NCI-H2227 treated with DMSO at 0.1 percent for 48 hours (cell line): ENCODE measurements at regions not wholly inside any gene's neighbourhood (a gene's known extent, or its start where the extent isn't known, plus 50 kb on each side); places are given as distances from the start of the nearest gene placed in this dataset.

Experiments used
- DNase-seq: peaks from one replicate; lab custom pipeline; 2025; lab: John Stamatoyannopoulos, UW

DNA sequence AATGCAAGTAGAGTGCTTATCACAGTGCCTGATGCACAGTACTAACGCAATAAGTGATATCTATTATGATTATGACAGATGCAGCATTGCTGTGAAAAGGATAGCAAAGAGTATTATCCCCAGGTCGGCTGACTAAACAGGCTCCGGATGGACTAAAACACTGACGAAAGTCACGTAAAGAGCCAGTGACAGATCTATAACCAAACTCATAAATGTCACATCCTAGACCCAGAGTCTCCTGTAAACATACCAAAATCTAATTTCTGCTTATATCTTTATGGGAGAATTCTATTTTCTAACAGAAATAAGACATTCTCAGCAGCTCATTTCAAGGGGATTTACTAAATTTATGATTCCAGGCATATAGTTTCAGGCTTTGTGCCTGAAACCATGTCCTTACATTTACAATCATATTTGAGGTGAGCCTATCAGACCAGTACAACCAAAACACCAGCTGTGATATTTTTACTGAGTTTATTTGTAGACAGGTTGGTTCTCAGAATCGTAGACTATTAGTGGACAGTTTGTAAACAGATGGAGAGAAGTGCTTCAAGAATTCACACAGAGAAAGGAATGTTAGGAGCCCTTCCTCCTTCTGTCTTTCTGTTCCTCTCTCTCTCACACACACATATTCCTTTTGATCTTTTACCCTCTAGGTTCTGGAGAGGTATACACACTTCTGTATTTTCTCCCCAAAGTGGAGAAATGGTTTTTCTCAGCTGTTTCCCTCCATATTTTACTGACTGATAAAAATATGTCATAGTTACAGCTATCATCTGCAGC lies 52.4 kb upstream of the WDR26 start:
- no peak for DNase-seq

DNA sequence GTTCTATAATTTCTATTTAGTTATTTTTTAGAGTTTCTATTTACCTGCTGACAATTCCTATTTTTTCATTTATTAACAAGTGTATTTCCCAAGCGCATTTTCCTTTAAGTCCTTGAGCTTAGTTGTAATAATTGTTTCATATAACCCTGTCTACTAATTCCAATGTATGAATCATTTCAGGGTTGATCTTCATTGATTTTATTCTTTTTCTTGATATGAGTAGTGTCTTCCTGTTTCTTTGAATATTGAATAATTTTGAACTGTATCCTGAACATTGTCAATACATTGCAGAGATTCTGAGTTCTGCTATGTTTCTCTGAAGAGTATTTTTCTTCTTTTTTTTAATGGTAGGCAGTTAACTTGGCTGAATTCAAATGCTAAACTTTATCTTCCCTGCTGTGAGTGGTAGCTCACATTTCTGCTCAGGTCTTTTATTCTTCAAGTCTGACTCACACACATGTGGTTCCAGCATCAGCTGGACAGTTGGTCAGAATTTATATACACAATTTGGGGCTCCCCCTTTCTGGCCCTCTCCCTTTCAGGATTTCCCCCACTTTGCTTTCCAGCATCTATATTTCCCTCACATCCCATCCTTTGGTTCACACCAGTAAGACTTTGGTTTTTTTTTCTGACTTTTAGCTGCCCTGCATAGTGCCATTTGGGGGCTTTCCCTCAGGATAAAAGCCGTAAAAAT lies 54.4 kb upstream of the WDR26 start:
- no peak for DNase-seq

DNA sequence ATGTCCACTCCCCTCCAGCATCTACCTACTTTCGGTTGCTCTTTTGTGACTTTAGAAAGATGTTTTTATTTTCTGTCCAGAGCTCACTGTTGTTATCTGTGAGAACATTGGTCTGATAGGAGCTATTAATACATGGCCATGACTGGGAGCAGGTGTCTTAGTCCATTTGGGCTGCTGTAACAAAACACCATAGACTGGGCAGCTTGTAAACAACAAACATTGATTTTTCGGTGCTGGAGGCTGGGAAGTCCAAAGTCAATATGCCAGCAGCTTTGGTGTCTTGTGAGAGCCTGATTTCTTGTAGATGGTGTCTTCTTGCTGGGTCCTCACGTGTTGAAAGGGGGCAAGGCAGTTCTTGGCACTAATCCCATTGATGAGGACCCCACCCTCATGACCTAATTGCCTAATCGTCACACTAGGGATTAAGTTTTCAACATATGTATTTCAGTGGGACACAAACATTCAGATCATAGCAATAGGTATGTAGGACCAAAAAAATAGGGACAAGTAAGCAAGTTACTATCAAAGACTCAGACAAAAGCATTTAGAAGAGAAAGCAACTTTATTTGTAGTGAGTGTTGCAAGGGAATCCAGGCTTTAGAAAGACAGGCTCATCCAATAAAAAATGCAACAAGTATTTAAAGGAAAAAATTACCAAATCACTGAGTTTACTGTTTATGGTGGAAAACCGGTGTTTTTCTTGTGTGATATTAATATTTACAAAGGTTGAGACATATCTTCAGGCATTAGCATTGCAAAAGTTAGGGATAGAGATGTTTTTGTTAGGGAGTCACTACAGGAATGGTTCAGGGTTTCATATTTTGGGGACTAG lies 55.2 kb upstream of the WDR26 start:
- DNase-seq: no peak

DNA sequence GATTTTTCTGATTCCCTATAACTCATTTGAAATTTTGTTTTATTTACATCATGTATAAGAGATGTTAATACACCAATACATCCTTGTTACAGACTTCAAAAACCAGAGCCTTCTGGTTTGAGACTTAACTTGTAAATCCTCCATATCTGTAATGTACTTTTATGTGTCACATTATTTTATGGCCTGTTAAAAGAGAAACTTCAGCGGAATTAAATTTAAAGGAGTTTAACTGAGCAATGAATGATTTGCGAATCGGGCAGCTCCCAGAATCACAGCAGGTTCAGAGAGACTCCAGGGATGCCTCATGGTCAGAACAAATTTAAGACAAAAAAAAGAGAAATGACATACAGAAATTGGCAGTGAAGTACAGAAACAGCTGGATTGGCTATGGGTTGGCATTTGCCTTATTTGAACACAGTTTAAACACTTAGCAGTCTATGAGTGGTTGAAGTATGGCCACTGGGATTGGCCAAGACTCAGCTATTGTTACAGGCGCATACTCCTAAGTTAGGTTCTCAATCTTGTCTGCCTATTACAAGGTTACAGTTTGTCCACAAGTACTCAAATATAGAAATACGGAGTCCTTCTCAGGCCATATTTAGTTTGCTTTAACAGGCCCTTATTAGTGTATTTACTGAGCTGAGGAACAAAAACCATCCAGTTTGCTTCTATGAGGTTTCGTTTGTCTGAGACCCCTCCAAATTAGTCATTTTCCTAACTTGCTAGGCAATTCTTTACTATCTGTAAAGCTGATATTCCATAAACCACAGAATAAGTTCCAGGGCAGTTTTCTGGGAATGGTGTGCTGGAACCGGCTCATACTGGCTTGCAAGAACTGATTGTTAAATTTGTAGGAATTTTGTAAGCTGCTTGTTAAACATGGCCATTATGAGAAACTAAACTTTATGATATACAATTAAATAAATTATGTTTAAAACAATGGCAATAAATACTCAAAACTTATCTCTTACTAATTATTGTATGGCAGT lies 56.2 kb upstream of the WDR26 start:
- DNase-seq: no peak

DNA sequence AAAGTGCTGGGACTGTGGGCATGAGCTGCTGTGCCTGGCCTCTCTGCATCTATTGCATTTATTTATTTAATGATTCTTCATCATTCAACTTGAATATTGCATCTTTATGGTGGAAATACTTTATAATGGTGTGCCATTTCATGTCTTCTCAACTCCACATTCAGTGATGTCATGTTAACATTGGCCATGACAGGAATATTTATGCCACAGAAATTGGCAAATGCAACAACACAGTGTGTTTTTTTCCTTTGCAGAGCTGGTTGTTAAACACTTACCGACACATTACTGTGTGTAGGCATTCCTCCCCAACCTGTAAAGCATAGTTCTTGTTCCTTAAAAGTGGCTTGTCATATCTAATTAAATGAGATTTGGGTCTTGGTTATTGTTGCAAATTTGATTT lies 57.4 kb upstream of the WDR26 start:
- DNase-seq: no peak

DNA sequence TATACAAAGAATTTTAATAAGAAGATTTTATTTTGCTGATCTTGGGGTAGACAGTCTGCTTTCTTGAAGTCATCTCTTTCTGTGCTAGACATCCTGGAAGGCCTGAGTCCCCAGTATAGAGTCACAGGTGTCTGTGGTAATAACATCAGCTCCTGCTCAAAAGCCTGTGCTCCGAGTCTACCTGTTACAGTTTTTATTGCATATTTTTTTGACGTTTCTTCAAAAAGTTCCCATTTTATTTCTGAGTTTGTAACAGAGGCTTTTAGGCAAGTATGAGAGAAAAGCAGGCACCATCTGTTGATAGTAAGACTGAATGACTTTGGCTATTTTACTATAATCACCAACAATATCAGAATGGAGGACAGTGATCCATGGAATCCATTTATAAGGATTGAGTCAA lies 58.0 kb upstream of the WDR26 start:
- DNase-seq: no peak

DNA sequence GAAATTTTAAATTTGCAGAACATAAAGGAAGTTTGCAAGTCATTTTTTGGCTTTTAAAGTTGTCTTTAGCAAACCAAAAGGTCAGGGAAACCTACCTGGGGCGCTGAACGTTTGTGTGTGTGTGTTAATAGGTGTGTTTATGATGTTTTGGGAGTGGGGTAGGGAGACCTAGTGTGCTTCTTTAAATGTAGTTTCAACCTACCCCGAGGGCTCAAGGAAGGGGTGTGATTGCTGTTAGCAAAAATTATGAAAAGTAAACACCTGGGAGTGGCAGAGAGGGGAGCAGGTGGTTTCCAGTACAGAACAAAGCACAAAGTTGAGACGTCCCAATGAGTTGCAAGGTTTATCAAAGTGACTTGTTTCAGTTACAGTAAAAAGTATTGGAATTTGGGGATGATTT lies 58.7 kb upstream of the WDR26 start:
- no peak for DNase-seq

DNA sequence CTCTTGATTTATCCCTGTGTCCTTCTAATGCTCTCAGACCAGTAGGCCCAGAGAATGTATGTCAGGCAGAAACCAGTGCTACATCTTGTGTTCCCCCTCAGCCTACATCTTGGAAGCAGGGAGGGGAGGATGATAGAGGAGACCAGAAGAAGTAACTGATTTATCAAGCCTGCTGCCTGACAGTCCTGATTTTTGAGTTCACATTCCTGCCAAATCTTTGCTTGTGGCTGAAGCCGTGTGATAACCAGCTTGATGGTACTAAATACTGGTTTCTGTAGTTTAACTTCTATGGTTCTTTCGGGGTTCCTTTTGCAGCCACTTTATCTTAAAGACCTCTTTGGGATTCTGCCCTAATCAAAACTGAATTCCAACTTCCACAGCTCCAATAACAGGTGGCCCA lies 59.7 kb upstream of the WDR26 start:
- DNase-seq: no peak

DNA sequence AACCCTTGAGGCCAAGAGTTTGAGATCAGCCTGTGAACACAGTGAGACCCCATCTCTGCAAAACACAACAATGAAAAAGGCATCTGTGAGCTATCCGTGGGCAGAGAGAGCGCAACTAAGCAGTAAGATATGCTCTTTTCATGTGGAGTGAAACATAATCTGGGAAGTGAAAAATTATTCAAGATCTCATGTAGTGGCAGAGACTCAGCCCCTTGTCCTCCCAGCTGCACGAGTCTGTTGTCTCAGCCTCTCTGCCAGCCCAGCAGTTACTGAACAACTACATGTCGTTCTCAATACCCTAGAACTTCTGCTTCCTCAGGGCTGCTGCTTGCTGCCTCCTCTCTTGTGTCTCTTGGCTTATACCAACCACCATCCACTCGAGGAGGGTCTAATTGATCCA lies 61.3 kb upstream of the WDR26 start:
- DNase-seq: no peak

DNA sequence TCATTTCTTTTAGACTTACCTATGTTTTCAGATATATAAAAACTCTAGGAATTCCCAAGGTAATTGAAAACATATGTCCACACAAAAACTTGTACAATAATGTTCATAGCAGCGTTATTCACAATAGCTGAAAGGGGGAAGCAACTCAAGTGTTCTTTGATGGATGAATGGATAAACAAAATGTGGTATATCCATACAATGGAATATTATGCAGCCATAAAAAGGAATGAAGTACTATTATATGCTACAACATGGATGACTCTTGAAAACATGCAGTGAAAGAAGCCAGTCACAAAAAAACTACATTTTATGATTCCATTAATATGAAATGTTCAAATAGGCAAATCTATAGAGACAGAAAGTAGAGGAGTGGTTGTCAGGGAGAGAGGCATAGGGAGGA lies 62.2 kb upstream of the WDR26 start:
- DNase-seq: no peak

DNA sequence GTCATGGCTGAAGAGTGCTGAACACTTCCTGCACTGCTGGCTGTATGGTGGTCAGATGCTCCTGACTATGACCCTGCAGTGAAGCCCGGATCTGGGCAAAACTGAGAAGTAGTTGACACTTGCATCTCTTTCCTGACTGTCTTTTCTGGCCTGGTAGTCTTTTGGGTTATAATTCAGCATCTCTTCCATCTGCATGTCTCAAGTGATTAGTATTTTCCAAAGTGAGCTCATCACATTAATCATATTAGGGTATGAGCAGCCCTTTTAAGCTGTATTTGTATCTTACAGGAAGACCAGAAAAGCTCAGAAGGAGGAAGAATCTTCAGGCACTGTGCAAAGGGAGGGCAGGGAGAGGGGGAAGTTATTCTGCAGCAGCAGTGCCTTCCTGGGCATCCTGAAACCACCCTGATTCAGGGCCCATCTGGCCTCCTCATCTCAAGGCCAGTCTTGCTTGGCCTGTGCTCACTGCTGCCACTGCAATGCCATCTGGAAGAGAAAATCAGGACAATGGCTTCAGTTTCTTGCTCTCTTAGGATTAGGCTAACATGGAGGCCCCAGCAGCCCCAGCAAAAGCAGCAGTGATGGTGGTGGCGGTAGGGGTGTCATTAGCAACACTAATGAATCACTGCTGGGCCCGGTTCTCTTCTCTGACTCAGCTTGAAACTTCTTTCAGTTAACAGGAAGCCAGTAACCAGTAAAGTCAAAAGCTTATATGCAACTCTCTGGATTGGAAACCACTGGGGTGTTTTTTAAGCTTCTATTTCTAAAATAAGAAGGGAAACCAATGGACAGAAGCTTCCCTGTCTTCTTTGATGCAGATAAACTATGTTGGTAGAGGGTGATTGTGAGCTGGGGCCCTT lies 63.3 kb upstream of the WDR26 start:
- DNase-seq: no peak

DNA sequence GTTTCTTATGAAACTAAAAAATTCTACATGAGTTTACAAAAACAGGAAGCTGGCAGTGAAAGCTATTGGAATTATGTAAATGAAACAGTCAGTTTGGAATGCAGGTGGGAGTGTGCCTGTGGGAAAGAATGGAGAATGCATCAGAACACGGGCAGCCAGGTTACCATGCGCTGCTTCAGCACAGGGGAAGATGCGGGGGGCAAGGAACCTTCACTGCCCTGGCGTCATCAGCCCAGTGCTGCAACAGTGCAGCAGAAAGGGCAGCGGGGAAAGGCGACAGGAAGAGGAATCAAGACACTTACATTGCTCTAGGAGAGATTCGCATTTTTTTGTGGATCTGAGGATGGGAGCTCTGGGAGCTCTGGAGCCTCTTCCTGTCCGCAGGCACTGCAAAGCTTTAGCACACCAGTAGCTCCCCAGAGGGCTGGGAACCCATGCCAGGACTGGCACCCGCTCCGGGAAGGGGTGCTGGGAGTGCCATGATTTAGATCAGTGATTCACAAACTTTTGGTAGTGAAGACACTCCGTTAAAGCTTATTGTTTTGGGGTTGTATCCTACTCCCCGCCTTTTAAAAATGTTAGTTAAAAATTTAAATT lies 64.1 kb upstream of the WDR26 start:
- DNase-seq: no peak

DNA sequence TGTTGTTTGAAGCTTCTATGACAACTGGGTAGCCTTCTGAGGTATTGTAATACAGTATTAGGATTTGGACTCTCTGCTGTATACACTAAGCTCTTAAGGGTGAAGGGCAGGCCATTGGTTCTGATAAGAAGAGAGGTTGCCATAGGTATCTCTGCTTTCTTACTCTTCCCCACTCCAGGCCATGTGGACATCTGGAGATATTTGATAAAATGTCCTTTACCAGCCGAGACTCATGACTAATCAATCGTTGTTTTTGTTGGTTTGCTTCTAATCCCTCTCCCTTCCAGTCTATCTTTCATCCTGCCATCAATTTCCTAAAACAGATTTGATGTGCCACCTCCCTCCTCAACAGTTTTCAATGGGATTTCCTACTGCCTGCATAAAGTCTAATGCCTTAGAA lies 64.6 kb upstream of the WDR26 start:
- DNase-seq: no peak

DNA sequence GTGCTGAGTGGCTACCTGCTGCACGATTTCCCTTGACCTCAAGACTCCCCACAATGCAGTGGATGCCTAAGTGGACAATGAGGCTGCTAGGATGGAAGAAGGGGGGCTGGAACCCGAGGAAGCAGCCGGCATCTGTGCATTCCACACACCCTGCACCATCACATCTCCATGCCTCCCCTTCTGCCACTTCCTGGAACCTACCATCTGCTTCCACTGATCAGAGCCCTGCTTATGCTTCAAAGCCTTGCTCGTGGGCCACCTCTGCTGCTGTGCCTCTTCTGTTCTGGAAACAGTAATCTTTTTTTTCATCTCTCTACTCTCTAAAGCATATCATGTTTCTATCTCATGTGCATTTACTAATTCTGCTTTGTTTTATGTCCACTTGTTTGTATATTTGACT lies 66.2 kb upstream of the WDR26 start:
- no peak for DNase-seq

DNA sequence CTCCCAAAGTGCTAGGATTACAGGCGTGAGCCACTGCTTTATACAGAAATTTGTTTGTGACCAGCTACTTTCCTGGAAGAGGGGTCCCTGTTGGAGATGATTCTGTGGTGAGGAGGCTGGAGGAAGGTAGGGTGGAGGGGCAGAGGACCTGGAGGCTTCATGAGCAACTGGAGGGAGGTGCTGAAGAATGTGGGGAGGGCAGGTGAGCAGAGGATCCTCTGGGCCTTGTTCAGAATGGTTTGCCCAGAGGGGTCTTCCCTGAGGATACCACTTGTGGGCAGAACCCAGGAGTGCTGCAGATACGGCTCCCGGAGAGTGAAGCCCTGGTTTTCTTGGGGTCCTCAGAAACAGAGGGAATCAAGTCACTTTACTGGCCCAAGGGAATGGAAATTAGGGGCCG lies 67.2 kb upstream of the WDR26 start:
- DNase-seq: no peak

DNA sequence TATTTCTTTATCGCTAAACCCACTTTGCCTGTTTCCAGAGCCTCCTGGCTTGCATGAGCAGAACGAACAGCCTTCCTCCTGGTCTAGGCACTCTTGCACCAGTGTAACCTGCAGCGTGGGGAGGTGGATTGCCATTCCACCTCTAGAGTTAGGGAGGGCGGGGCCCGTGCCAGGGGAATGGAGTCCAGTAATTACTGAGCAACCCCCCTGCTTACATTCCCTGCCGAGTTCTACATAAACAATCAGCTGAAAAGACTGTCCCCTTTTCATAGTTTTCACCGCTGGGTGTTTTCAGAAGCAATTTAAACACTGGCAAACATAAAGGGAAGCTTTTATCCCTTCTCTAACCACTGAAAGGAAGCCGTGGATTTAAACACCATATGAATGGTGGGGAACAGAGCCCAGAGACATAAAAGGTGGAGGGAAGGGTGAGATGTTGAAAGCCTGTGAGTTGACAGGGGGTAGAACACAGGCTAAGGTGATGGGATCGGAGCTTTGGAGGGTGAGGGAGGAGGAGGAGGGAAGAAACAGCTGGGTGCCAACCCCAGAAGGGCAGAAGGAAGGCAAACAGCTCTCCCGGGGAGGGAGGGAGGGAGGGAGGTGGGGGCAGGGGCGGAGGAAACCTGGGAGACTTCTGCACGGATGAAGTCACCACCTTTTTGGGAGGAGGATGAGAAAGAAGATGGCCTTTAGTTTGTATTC lies 68.0 kb upstream of the WDR26 start:
- peak; percentile 81 for DNase-seq

DNA sequence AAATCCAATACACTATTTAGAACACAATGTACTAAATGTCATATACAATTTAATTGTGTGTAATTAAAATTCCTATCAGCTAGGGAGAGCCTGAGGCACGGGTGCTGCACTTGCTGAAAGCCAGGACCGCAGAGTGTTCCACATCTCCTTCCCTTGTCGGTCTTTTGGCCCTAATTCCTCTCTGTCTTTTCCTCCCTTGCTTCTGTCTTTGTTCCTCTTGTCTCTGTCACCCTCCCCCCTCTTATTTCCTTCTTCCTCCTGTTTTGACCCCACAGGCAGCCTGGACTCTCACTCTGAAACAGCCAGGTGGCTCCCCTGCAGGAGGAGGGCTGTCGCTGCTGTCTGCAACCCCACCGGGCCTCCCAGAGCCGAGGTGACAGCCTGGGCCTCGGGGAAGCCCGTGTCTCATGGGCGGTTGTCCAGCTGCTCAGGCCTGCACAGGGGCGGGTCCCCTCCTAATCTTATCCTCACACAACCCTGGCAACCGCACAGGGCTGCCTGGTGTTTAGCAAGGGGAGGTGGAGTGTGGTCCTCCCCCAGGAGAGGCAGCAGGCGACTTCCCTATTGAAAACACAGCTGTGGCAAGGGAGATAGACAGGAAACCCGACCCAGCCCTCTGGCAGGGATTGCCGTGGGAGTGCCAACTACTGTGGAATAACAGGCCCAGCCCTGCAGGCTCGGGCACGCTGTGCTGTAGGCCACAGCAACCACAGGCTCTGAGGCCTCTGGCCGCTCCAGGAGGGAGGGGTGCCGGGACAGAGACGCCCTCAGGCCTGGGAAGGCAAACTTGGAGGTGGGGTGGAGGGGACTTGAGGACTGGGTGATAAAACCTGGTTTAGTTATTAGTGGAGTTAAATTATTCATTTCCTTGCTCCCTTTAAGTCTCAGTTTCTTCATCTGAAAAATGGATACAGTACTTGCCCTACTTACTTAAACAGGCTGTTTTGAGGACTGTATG lies 68.8 kb upstream of the WDR26 start:
- peak; percentile 59 for DNase-seq

DNA sequence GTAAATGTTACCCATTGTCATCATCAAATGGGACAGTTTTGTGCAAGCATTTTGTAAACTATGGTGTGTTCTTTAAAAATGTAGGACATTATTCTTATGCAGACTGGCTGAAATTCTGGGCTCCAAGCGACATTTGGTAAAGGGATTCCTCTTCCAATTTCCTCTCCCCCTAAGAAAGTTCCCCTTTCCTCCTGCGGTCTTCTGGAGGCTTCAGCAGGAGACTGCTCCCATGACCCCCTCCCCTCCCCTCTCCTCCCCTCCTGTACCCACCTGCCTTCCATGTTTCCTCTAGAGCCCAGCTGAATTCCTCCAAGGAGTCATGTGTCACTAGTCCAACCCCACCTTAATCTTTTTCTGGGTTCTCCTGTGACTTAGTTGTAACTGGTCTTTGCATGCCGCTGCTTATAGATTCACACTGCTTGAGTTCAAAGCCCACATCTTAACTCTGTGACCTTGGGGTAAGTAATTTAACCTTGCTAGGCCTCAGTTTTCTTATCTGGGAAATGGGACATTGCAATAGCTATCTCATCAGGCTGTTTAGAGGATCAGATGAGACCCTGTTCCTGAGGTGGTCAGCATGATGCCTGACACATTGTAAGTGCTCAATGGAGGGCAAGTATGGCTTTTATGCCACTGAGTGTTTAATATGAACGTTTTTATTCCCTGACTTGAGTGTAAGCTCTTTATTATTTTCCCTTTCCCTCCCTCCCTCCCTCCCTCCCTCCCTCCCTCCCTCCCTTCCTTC lies 69.9 kb upstream of the WDR26 start:
- no peak for DNase-seq
